GM18873 (cell line): ENCODE measurements at regions not wholly inside any gene's neighbourhood (a gene's known extent, or its start where the extent isn't known, plus 50 kb on each side); places are given as distances from the start of the nearest gene placed in this dataset.

Experiments used
- ATAC-seq: cut with Tn5 transposase; IDR thresholded peaks from one replicate; pipeline ENCODE4 v1.9.1; 2021; ENCODE audit warnings: mild to moderate bottlenecking, moderate library complexity, moderate number of reproducible peaks; ENCODE audit not compliant: unreplicated experiment, low FRiP score

DNA sequence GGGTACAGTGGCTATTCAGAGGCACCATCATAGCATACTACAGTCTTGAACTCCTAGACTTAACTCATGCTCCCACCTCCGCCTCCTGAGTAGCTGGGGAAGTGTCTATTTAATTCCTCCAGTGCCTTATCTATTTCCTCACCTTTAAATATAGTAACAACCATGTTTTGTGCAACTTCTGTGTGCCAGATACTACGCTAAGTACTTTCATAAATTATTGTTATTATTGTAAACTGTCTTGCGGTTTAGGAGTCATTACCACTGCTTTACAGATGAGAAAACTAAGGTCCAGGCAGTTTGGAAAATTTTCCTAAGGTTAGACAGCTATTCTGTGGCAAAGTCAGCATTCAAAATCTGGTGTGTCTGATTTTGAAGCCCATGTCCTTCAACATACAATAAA, 359.1 kb upstream of the XYLT1 start:
- ATAC-seq: no peak

DNA sequence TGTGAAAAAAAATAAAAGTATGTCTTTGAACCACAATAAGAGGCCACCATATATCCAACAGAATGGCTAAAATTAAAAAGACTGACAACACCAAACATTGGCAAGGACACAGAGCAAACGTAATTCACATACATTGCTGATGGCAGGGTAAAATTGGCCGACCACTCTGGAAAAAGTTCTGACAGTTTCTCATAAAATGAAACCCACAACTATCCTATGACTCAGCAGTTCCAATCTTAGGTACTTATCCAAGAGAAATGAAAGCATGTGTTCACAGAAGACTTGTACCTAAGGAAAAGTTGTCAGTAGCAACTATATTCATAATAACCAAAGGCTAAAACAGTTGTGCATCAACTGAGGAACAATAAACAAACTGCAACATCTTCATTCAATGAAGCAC, 357.3 kb upstream of the XYLT1 start:
- ATAC-seq: no peak

DNA sequence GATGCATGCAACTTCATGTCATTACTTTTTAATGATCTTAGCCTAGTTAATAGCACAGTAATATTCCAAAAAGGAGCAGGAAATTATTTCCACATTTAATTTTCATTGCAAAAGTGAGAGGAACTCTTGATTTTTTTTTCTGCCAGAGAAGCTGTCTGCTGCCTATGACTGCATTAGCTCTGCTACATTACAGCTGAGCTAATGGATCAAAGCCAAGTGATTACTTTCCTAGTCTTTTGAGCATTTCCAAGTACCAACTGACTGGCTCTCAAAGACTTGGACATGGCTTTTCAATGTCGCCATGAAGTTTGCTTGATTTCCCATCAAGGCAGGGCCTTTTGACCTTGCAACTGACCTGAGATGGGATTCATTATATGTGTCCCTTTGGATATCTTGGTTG, 356.6 kb upstream of the XYLT1 start:
- no peak for ATAC-seq

DNA sequence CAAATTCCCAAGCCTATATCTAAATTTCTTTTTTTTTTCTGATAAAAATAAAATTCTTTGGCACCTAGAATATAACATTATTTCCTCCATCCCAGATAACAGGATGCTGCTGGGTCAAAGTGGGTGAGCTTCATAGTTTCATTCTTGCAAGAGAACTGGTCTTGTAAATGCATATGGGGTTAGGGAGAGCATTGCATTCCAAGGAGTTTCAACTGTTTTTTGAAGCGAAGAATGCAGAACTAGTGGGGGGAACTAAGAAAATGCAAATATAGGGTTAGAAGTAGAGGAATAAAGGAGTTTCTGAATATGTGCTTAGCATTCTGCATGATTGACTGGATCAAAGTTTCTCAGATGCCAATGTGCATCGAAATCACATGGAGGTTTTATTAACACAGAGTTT, 347.2 kb upstream of the XYLT1 start:
- no peak for ATAC-seq

DNA sequence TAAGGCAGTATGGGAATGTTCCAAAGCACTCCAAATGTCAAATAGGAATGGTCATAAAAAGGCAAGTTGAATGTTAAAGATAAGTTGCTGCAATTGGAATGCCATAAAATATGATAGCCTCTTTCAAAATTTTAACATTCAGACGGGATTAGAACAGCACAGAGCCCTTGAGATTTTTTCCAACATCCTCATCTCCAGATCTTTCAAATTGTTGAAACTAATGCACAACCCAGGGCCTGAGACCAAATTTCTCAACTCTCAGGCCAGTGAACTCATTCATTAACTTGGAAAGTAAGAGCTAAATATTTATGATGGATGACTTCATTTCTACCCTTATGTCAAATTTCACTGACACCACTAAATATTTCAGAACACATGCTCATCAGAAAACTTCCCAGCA, 346.5 kb upstream of the XYLT1 start:
- no peak for ATAC-seq

DNA sequence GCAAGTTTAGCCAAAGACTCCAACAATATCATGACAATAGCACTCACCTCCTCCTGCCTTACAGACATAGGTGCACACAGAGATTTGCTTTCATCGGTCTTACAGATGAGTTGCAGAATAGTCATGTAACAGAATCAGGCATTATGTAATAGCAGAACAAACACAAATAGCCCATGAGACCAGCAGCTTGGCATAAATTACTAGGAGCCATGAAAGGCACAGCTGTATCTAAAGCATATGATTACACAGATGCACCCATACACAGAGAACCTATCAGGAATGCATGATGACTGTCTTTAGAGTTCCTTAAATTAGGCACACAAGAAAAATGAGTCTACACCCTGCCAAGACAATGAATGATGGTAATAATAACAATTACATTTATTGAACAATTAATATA, 342.0 kb upstream of the XYLT1 start:
- ATAC-seq: no peak

DNA sequence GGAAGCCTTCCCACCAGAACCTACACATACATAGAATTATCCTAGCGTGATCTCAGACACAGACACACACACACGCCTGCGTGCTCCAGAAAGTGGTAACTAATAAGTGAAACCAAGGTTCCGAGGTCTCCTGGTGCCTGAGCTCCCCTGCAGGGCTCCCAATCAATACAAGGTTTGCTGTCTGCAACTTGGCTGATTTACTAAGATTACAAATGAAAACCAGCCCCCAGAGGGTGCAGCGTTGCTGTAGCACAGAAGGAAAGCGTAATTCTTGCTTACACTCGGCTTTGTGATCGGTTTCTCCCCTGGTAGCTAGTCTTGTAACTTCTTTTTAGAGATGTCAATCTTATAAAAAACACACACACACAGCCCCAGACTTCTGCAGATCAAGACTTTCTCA, 334.1 kb upstream of the XYLT1 start:
- ATAC-seq: no peak

DNA sequence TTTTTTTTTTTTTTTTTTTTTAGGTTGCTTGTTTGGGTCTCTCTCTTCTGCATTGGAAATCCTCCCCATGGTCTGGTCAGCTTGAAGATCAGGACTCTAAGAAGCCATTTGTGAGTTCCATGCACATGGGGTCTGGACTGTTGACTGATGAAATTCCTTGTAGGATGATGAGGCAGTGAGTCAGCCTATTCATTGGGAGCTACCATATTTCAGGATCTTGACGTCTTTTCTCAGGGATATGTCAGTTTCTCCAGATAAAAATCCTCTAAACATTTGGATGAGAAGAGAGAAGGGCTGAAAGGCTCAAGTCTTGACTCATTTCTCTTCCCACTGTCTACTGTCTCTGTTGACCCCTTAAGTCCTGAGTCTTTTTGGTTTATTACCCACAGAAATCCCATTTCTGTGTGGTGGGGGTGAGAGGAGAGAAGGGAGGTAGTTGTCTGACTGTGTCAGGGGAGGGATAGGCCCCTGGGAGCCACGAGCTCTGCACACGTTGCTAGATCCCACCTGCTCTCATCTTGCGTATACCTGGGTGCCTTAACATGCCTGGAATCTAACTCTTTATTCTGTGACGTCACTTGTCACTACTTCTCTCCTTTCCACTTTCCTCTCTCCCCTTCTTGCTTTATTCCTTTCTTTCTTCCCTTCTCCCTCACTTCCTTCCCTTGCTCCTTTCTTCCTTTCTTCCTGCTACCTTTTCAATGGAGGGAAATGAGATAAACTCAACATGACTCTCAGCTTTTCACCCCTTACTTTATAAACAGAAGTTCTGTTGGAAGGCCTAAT, 333.1 kb upstream of the XYLT1 start:
- no peak for ATAC-seq

DNA sequence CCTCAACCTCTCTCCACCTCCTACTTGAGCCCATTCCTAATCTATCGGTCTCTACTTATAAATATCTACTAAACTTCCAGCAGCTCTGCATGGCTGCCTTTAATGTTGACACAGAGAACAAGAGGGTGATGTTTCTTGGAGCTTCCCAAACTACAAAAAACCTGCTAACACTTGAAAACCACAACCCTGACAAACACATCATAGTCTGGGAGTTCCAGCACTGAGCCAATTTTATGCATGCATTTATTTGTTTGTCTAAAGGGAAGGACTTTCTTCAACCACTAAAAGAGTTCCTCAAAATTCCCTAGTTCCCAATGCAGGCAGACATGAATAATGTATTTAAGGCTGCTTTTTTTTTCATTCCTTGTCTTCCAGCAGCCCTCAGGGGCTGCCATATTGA, 331.8 kb upstream of the XYLT1 start:
- ATAC-seq: no peak

DNA sequence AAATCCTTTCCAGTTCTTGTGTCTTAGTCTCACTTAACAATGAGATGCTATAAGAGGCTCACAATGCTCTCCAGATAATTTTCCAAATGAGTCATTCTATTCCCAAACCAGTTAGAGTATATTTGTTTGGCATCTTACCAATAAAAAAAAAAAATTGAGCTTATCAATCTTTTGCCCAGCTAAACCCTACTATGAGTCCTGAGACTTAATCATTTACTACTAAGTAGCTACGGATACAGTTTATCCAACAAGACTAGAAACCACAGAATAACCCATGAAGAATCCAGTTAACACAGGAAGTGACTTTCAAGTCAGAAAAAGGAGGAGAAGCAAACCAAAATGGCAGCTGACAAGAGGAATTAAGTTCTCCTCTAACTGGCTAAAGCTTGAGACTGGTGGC, 330.3 kb upstream of the XYLT1 start:
- ATAC-seq: no peak

DNA sequence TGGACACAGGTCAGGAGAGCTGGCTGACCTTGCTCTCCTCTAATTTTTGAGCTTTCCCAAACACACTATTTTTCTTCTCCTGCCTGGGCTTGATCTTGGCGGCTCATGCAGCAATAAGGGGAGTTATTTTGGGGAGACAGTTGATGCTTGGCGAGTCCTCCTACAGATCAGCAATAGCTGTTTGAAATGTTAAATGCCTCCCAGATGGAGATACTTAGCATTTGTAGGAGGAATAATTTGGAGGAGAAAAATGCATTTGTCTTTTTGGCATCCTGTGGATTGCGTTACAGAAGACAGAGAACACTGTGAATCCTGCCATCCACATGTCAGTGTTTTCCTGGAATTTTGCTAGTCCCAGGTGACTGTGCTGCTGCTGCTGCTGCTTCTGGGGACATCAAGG, 328.0 kb upstream of the XYLT1 start:
- ATAC-seq: no peak

DNA sequence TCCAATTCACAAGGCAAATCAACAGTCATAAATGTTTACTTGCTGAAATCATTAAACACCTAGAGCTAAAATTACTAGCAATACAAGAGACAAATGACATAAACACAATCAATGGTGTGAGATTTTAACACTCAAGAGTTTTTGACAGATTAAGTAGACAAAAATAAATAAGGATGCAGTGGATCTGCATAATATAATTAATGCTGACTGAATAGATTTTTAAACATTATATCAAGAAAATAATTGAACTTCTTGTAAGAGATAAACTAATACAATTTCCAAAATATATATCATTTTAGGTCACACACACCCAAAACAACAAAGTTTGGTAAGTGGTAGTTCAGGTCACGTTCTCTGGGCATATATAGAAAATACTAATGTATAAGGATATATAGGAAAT, 322.6 kb upstream of the XYLT1 start:
- no peak for ATAC-seq

DNA sequence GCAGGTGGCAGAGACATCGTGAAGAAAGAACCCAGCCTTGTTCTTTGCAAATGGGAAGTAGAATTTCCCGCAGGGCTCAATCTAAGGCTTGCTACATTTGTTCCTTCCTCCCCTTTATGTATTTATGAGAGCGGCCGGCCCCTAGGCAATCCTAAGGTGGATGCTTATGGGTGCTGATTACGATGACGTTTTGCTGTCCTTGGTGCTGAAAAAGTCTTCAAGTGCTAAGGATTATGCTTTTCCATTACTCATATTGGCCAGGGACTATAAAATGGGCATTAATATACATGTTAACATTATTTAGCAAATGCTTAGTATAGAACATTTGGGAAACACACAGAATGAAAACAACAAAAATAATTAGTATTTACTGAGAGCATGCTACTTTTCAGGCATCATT, 313.3 kb upstream of the XYLT1 start:
- no peak for ATAC-seq

DNA sequence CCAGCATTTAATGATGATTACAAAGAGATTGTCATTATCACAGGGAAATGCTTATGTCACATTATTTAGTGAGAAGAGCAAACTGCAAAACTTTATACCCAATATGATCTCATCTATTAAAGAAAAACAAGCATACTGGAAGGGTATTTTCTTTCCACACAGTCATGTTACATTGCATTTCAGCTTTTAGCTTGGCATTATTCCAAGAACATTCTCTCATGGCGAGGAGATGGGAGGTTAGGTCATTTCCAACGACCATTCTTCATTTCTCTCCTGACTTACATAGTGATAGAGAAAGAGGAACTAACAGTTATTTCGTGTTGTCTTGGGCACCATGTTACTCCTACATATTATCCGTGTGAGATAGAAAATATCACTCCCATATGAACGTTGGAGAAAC, 309.4 kb upstream of the XYLT1 start:
- no peak for ATAC-seq

DNA sequence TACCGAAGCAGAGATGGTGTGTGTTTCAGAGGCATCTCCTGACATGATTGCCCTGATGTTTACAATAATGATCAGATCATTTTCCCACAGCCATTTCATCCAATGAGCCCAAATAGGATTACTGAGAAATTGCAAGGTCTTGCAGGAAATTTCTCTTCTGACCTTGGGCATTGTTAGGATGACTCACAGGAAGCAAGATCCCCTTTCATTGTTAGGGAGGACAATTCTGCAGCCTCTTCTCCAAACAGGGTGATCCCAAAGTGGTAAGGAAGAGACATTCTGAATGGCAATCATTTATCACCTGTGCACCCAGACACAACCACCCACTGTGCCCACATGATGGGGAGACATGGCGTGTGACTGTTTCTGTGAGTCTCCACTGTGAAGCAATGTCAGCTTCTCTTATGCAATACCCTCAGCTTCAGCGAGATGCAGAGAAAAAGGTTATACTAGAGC, 306.7 kb upstream of the XYLT1 start:
- no peak for ATAC-seq

DNA sequence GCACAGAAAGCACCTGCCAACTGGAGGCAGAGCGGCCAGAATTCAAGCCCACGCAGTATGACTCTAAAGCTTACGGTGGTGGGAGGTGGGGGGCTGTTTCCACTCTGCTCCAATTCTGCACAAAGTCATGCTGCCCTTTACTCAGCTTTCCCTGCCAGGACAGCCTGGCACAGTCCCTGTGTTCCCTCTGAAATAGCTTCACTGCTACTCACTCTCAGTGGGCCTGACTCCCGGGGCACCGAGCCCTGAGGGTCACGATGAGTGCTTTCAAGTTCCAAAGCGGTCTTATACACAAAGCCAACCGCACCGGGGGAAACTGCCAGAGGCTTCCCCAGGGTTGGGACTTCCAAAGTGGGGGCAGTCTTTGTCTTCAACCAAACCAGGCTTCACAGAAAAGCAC, 306.1 kb upstream of the XYLT1 start:
- no peak for ATAC-seq

DNA sequence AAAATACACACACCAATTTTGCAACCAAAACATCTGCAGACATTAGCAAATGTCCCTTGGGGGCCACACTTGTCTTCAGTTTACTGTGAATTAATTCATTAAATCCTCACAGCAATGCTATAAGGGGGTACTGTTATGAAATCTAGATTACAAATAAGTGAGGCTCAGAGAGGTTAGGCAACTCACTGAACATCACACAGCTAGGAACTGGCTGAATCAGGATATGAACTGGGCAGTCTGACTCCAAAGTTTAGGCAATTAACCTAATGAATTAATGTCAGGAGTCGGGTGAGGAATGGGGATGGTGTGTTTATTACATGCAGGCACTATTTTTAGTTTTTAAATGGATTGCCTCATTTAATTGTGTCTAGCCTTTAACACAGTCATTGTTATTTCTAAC, 305.7 kb upstream of the XYLT1 start:
- no peak for ATAC-seq

DNA sequence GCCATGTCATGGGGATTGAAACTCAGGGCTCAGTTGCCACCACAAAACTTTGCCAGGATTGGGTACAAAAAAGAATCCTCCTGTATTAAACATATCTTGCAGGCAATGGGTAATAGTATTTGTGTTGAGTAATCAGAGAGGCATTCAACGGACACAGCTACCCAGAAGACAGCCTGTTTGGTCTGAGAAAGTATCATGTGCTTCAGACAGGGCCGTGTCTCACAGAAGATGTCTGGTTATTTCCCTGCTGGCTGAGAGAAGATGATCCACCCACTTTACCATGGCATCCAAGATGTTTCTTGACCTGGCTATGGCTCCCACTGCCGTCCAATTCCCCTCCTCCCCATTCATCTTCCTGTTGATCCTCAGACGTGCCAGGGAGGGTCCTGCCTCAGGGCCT, 304.3 kb upstream of the XYLT1 start:
- no peak for ATAC-seq

DNA sequence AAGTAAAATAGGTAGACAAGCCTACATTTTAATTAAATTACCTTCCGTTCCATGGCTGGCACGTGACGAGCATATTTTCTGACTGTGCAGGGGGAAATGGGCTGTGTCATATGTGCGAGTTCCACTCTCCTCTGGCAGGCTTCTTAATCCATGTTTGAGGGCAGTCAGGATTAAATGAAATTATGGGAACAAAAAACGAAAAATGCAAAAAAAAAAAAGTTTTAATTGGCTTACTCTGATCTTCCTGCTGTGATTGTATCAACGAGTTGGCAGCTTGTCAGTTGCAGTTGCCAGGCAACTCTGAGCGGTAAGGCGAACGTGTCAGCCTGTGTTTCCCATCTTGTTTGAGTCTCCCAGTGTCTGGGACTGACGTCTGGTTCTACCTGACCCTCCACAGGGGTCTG, 302.9 kb upstream of the XYLT1 start:
- ATAC-seq: no peak

DNA sequence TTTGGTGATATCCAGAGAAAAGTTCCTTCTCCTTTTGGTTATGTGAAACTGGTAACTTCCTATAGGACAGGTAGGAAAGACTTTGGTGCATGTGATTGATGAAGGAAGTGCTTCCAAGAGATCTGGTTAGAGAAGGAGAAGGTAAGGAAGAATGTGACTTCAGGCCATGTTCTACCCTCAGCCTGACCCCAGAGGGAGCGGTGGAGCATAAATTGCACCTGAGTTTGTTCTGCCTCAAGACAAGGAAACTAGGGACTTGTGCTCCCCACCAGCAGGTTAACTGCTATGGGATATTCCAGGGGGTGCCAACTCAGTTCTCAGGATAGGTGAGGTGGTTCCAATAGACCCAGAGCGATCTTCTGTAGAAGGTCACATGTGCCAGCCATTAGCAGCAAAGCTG, 299.3 kb upstream of the XYLT1 start:
- ATAC-seq: no peak

DNA sequence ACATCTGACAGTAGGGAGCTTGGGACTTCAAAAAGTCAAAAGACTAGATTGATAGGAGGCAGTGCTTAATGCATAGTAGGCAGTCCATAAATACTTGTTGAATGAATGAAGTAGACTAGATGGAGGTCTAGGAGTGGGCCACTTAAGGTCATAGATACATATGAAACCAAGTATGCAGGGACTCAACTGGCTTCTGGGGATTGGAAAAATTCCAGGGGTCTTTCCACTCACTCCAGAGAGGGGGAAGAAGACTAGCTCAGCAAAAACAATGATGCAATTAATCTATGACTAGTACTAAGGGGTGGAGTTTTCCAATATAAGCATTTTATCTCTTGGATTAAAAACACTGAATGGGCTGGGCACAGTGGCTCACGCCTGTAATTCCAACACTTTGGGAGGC, 298.3 kb upstream of the XYLT1 start:
- no peak for ATAC-seq

DNA sequence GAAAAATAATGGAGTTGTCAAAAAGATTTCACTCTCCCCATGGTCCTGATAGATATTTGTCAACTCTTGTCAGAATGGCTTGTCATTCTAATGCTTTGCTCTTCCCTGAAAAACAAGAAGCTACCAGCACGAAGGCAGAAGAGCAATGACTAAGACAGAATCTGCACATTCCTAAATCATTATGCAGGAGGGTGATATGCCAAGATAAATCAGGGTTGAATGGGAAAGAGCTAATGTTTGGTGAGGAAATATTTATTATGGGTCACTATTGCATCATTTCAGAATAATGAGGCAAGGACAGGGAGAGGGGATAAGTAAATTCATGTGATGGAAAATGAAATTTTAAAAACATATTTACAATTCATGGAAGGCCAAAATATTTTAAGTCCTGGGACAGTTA, 297.5 kb upstream of the XYLT1 start:
- ATAC-seq: no peak

DNA sequence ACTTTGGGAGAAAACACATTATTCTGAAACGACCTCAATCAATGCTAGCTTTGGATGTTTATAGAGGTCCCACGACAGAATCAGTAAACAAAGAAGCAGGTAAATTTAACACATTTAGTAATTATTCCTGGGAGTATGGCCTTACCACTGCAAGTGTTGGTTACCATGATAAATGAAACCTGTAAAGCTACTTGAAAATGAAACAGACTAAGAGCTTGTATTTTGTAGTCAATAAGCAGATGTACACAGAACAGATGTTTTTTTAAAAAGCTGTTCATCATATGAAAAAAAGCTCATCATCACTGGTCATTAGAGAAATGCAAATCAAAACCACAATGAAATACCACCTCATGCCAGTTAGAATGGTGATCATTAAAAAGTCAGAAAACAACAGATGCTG, 295.3 kb upstream of the XYLT1 start:
- ATAC-seq: no peak
